DMS 273 (cell line): ENCODE measurements at regions not wholly inside any gene's neighbourhood (a gene's known extent, or its start where the extent isn't known, plus 50 kb on each side); places are given as distances from the start of the nearest gene placed in this dataset.
"Not testable (repeated sequence)": the region's sequence is repeated elsewhere in the genome, so short reads cannot be mapped to it uniquely, and the experiment has no call there.

Experiments
- DNase-seq: peaks from one replicate; lab custom pipeline; 2025; ENCODE audit not compliant: unreplicated experiment; lab: John Stamatoyannopoulos, UW

DNA sequence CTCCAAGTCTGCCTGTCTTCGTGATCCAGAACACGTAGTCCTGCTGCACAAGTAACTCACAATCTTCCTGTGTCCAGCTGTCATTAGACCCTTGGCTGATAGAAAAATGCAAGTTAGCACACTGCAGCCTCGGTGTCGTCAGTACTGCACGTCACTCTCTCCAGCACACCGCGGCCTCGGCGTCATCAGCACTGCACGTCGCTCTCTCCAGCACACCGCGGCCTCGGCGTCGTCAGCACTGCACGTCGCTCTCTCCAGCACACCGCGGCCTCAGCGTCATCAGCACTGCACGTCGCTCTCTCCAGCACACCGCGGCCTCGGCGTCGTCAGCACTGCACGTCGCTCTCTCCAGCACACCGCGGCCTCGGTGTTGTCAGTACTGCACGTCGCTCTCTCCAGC lies 160.0 kb downstream of the FOXL1 start:
- not testable (repeated sequence) for DNase-seq

GRCh38 chr16:86739178-86739577 lies 160.8 kb downstream of the FOXL1 start:
- no peak for DNase-seq

GRCh38 chr16:86739808-86740207 lies 161.5 kb downstream of the FOXL1 start:
- no peak for DNase-seq

- no peak for DNase-seq
Observed at GRCh38 chr16:86740298-86740697, 161.9 kb downstream of the FOXL1 start.

GRCh38 chr16:86740906-86741799 lies 162.8 kb downstream of the FOXL1 start:
- no peak for DNase-seq

GRCh38 chr16:86747761-86748160 lies 169.4 kb downstream of the FOXL1 start:
- no peak for DNase-seq

DNA sequence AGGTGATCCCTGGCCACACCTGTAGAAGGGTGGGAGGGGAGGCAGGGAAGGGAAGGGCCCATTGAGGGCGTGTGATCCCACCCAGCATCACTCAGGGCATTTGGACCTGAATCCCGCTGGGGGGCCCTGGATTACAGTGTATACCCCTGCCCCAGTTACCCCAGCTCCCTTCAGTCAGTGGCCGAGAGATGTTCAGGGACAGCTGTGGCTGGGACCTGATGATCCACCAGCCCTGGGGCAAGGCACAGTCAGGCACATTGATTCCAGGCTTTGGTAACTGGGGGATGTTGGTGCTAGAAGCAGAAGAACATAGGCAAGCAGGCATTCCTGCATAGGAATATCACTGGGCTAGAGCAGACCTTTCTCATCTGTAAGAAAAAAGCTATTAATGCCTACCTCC lies 170.3 kb downstream of the FOXL1 start:
- no peak for DNase-seq

DNA sequence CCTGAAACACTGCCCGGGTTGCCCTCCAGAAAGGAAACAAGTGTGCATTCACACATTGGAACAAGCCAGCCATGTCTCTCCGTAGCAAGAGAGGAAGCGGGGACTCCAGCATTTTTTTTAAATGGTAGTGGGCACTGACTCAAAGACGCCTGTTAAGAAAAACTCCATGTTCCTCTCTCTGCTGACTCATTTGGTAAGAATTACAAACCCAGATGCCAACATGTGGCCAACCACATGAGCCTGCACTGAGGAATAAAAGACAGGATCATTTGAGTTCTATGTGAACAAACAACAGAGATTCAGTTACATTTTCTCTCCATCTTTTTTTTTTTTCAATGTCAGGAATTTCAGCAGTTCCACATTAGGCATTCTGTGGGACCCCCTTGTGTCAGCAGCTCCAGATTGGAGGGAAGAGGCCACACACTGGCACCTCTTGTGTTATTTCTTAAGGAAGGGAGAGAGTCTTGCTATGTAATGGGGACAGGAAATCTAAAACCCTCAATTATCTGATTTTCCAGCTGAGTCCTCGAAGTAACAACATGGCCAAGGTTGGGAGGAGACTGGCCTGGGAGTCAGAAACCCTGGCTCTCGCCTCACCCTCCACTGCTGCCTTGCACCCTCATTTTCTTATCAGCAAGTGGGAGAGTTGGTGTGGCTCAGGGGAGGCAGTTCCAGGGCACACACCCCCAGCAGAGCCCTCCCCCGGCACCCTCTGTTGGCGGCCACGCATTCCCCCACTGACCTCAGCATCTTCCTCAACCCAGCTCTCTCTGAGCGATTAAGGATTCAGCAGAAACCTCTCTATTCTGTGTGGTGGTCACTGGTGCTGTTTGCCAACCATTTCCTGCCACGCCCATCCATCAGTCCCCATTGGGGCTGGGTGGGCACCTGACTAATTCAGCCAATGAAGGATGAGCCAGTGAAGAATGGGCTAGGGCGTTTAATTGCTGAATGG lies 173.0 kb downstream of the FOXL1 start:
- DNase-seq, result no peak

GRCh38 chr16:86752582-86753175 lies 174.3 kb downstream of the FOXL1 start:
- DNase-seq, result no peak

- no peak for DNase-seq
Observed at GRCh38 chr16:86753399-86753798, 175.1 kb downstream of the FOXL1 start.

GRCh38 chr16:86755571-86756006 lies 177.2 kb downstream of the FOXL1 start:
- DNase-seq, result no peak

DNA sequence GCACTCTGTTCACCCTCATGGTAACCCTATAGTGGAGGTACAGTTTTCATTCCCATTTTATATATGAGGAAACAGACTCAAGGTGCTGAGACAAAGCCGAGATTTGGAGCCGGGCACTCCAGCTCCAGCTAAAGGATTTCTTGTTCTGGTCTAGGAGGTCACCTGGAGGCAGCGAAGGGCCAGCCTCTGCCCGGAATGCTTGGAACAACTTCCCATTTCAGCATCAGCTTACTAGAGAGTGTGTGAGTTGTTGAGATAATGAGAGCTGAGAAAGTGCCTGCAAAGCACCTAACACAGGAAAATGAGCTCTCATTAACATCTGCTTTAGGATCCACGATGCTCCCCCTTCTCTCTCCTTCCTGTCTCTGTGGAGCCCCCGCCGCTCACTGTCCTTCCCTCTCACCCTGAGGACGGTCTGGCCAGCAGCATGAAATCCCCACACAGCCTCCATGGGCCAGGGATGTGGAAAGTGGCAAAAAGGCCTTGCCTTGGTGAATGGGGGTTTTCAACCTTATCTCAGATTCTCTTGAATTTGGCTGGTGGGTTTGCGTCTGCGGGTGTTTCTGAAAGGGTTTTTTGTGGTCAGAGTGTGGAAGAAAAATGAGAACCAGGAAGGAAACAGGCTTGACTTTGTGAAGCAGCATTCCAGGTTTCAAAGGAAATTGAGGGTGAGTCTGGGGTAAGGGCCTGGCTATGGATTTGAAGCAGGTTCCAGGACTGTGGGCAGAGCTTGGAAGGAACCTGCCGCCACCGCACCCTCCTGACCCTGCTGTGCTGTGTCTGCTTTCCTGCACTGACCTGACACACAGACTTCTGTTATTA lies 178.7 kb downstream of the FOXL1 start:
- no peak for DNase-seq

- DNase-seq, result no peak
Observed at GRCh38 chr16:86757704-86758040, 179.3 kb downstream of the FOXL1 start.

- DNase-seq, result no peak
Observed at GRCh38 chr16:86758932-86759331, 180.6 kb downstream of the FOXL1 start.

GRCh38 chr16:86761111-86762031 lies 183.0 kb downstream of the FOXL1 start:
- DNase-seq, result peak; percentile 72

DNA sequence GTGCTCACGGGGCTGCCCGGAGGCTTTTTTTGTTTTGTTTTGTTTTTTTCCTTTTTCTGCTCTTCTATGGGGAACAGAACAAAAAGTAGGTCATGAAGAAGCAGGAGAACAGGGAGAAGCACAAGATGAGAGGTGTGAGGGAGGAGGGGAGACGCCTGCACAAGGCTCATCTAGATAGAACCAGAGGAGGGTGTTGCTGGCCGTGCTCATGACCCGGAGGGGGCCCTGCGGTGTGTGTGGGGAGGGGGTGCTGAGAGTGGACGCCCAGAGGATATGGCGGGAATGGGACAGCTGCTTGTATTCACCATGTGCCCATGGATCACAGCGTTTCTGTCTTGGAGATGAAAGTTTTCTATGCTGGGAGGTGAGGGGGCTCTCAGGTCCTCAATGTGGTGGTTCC lies 183.7 kb downstream of the FOXL1 start:
- no peak for DNase-seq

DNA sequence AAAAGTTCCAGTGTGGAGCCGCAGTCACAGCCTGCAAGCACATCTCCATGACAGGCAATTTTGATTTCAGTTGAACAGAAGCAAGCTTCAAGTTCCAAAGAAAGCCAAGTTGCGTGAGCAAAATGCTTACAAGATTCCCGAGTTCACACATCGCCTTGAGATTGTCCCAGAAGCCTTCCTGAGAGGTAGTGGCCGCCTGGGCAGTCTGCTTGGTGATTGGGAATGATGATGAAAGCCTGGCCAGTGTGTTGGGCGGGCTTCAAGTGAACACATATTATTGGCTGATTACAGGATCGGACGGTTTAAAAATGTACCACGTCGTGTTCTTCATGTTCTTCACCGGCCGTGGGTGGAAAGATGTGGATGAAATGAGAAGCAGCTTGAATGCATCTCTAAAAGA lies 185.5 kb downstream of the FOXL1 start:
- no peak for DNase-seq

DNA sequence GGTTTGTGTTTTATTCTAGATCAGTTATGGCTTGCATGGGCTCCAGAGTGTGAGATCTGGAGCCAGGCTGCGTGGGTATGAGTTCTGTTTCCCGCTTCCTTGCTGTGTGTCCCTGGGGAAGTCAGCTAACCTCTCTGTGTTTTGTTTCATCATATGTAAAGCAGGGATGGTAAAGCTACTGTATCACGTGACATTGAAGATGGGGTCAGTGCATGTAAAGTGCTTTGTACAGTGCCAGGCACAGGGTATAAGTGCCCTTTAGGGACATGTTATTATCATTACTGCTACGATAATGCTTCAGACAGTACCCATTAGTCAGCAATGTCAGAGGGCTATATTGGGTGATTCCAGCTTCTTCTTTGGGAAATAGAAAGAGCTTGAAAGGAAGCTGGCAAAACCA lies 186.2 kb downstream of the FOXL1 start:
- DNase-seq, result no peak

DNA sequence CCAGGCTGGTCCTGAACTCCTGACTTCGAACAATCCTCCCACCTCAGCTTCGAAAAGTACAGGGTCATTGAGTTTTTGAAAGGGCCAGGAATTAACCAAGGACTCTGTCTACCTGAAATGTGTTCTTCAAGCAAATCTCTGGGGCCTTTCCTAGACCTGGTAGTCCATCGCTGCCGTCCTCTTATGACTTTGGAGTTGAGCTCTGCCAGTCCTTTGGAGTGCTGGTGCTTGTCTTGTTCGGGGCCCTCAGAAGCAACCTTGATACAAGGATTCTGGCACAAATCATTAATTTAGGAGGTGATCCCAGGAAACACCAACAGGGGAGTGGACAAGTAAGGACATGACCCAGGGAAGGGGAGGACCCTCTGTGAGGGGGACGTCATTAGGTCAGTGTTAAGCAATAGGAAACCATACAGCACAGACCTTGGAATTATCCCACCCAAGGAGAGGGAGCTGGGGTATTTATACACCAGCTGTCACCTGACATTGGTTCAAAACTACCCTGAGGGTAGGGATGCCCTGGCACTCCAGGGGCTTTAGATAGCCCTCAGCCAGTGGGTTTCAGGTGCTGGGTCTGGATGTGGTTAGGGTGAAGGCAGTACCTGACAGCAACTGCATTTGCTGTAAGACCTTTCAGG lies 187.2 kb downstream of the FOXL1 start:
- no peak for DNase-seq
